Mesothelial cell of epicardium (in vitro differentiated cells): ENCODE measurements at regions not wholly inside any gene's neighbourhood (a gene's known extent, or its start where the extent isn't known, plus 50 kb on each side); places are given as distances from the start of the nearest gene placed in this dataset.
"Not testable (repeated sequence)": the region's sequence is repeated elsewhere in the genome, so short reads cannot be mapped to it uniquely, and the experiment has no call there.

ENCODE experiments used
- DNase-seq, 2 experiments: peaks; one replicate each; pipeline ENCODE4 v3.0.0; 2021; ENCODE audit warnings: low spot score in 2 of 2; ENCODE audit not compliant: unreplicated experiment in 2 of 2
- H3K27ac Mint-ChIP-seq: 2 replicates; pipeline ENCODE4 v1.8.0; 2021; ENCODE audit warnings: mixed read lengths
- H3K27me3 Mint-ChIP-seq: 2 replicates; pipeline ENCODE4 v1.8.0; 2021; ENCODE audit warnings: low read depth, mixed read lengths
- H3K36me3 Mint-ChIP-seq: 2 replicates; pipeline ENCODE4 v1.8.0; 2021; ENCODE audit warnings: mixed read lengths
- H3K4me1 Mint-ChIP-seq: 2 replicates; pipeline ENCODE4 v1.8.0; 2021; ENCODE audit warnings: mixed read lengths
- H3K4me3 Mint-ChIP-seq: 2 replicates; pipeline ENCODE4 v1.8.0; 2021; ENCODE audit warnings: mild to moderate bottlenecking, moderate library complexity, mixed read lengths
- H3K9me3 Mint-ChIP-seq: 2 replicates; pipeline ENCODE4 v1.8.0; 2021; ENCODE audit warnings: mixed read lengths
- TF ChIP-seq, protein P1 (sequence below): fragments of 200-600 bp; sonication (generic); IDR thresholded peaks from one replicate; pipeline ENCODE4 v1.5.0; 2021; ENCODE audit warnings: antibody characterized with exemption; ENCODE audit not compliant: unreplicated experiment

DNA sequence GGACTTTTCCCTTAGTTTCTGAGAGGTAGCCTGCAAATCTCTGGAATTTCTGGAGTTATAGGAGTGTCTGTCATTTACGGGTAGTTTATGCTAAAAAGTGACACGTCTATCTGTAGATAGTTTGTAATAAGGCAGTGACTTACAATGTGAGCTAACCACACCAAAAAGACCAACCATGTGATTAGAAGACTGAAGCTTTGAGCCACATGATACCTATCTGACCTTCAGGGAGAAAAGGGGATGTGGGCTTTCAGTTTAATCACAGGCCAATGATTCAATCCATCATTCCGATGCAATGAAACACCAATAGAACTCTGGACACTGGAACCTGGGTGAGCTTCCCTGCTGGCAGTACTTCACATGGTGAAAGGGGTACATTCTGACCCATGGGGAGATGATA lies 254.6 kb upstream of the GK2 start:
- TF ChIP-seq, protein P1, sequence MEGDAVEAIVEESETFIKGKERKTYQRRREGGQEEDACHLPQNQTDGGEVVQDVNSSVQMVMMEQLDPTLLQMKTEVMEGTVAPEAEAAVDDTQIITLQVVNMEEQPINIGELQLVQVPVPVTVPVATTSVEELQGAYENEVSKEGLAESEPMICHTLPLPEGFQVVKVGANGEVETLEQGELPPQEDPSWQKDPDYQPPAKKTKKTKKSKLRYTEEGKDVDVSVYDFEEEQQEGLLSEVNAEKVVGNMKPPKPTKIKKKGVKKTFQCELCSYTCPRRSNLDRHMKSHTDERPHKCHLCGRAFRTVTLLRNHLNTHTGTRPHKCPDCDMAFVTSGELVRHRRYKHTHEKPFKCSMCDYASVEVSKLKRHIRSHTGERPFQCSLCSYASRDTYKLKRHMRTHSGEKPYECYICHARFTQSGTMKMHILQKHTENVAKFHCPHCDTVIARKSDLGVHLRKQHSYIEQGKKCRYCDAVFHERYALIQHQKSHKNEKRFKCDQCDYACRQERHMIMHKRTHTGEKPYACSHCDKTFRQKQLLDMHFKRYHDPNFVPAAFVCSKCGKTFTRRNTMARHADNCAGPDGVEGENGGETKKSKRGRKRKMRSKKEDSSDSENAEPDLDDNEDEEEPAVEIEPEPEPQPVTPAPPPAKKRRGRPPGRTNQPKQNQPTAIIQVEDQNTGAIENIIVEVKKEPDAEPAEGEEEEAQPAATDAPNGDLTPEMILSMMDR = no peak
- Mint-ChIP-seq H3K27me3 (no peaks in the 10 kb centered on the region), H3K36me3 (peaks cover 20% of the 10 kb centered on the region), H3K4me3 (no peak overlapping the region), H3K4me1 (no peaks in the 10 kb centered on the region), H3K9me3 (peaks cover 30% of the 10 kb centered on the region), H3K27ac (no peak overlapping the region)
- no peak for DNase-seq

DNA sequence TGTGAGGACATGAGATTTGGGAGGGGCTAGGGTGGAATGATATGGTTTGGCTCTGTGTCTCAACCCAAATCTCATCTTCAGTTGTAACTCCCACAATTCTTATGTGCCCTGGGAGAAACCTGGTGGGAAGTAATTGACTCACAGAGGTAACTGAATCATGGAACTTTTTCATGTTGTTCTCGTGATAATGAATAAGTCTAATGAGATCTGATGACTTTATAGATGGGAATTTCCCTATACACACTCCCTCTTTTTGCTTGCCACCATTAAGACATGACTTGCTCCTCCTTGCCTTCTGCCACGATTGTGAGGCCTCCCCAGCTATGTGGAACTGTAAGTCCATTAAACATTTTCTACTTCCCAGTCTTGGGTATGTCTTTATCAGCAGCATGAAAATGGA lies 253.2 kb upstream of the GK2 start:
- Mint-ChIP-seq H3K36me3 (peaks cover 26% of the 10 kb centered on the region), H3K27me3 (no peaks in the 10 kb centered on the region), H3K4me1 (no peaks in the 10 kb centered on the region), H3K27ac (no peak overlapping the region), H3K9me3 (peaks cover 36% of the 10 kb centered on the region), H3K4me3 (no peak overlapping the region)
- no peak for DNase-seq
- TF ChIP-seq, protein P1 = no peak

DNA sequence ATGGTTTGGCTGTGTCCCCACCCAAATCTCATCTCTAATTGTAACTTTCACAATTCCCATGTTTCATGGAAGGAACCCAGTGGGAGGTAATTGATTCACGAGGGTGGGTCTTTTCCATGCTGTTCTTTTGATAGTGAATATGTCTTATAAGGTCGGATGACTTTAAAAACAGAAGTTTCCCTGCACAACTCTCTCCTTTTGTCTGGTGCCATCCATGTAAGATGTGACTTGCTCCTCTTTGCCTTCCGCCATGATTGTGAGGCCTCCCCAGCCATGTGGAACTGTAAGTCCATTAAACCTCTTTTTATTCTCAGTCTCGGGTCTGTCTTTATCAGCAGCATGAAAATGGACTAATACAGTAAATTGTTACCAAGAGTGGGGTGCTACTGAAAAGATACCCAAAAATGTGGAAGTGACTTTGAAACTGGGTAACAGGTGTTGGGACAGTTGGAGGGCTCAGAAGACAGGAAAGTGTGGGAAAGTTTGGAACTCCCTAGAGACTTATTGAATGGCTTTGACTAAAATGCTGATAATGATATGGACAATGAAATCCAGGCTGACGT lies 251.4 kb upstream of the GK2 start:
- DNase-seq, H3K4me3 Mint-ChIP-seq, H3K4me1 Mint-ChIP-seq, H3K27ac Mint-ChIP-seq, H3K27me3 Mint-ChIP-seq: not testable (repeated sequence)
- peaks cover 26% of the 10 kb centered on the region for H3K36me3 Mint-ChIP-seq
- H3K9me3 Mint-ChIP-seq = peaks cover 36% of the 10 kb centered on the region

DNA sequence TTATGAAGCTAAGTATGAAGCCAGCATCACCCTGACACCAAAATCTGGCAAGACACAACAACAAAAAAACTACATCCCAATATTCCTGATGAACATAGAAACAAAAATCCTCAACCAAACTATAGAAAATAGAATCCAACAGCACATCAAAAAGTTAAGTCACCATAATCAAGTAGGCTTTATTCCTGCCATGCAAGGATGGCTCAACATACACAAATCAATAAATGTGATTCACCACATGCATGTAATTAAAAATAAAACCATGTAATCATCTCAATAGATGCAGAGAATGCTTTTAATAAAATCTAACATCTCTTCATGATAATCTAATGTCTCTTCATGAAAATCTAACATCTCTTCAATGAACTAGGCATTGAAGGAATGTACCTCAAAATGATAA lies 249.4 kb upstream of the GK2 start:
- H3K36me3 Mint-ChIP-seq = peaks cover 26% of the 10 kb centered on the region
- H3K4me1 Mint-ChIP-seq = peaks cover 15% of the 10 kb centered on the region

DNA sequence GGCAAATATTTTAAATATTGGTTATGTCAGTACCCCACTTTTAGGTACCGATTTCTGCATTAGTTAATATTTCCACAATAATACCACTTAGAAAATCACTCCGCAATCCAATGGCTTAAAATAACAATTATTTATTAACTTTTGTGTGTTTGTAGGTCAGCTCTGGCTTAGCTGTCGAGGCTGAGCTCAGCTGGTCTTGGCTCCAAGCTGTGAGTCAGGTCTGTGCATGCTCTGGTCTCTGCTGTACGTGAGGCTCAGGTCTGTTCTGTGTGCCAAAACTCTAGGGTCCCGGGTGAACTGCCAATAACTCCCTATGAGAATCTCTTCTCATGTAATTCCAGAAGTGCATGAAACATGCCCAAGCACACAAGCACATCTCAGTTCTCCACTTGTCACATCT lies 245.8 kb upstream of the GK2 start:
- Mint-ChIP-seq H3K27ac (peak overlapping the region; percentile 58), H3K4me3 (no peak overlapping the region), H3K27me3 (no peaks in the 10 kb centered on the region), H3K9me3 (peaks cover 19% of the 10 kb centered on the region), H3K36me3 (peaks cover 17% of the 10 kb centered on the region), H3K4me1 (peaks cover 36% of the 10 kb centered on the region)
- no peak for DNase-seq
- TF ChIP-seq, protein P1 = no peak

More for the DNA sequence above, 249.4 kb upstream of the GK2 start:
- Mint-ChIP-seq H3K27me3 (no peaks in the 10 kb centered on the region), H3K27ac (no peak overlapping the region), H3K9me3 (peaks cover 36% of the 10 kb centered on the region), H3K4me3 (no peak overlapping the region)
- DNase-seq = no peak
- TF ChIP-seq, protein P1 = no peak

DNA sequence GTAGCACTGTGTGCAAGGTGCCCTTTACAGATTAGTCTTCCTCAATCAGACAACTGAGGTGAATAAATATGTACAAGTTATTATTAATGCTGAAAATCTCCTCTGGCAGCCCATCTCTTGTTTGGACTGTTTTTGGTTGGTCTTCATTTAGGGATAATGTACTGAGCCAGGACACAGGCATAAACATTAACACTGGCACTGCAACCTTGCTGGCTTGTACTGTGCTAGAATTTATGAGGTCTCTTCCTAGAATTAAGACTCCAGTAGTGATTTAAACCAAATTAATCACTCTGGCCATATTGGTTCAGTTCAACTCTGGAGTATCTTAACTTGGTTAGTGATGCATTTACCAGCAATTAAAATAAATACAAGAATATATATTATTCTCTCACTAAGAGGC lies 244.7 kb upstream of the GK2 start:
- H3K4me3 Mint-ChIP-seq = no peak overlapping the region
- no peaks in the 10 kb centered on the region for H3K27me3 Mint-ChIP-seq
- TF ChIP-seq, protein P1 = no peak
- peaks cover 7% of the 10 kb centered on the region for H3K36me3 Mint-ChIP-seq
- H3K27ac Mint-ChIP-seq = peak overlapping the region; percentile 81
- H3K9me3 Mint-ChIP-seq = peaks cover 7% of the 10 kb centered on the region
- DNase-seq = no peak
- peaks cover 40% of the 10 kb centered on the region for H3K4me1 Mint-ChIP-seq
